Lower leg skin (tissue), 3 donors: ENCODE measurements at regions not wholly inside any gene's neighbourhood (a gene's known extent, or its start where the extent isn't known, plus 50 kb on each side); places are given as distances from the start of the nearest gene placed in this dataset.

Experiments
- POLR2A ChIP-seq, 2 donors: fragments of 450-650 bp; IDR thresholded peaks; one replicate each; pipeline ENCODE4 v1.6.1; 2016 to 2017; ENCODE audit warnings: antibody characterized with exemption in 2 of 2, mild to moderate bottlenecking in 1 of 2, moderate library complexity in 1 of 2
- TF ChIP-seq, protein P1 (sequence below), 3 donors: fragments of 450-650 bp; IDR thresholded peaks; one replicate each; pipeline ENCODE4 v1.5.1; 2016; ENCODE audit warnings: antibody characterized with exemption in 3 of 3, mild to moderate bottlenecking in 3 of 3, moderate library complexity in 2 of 3

DNA sequence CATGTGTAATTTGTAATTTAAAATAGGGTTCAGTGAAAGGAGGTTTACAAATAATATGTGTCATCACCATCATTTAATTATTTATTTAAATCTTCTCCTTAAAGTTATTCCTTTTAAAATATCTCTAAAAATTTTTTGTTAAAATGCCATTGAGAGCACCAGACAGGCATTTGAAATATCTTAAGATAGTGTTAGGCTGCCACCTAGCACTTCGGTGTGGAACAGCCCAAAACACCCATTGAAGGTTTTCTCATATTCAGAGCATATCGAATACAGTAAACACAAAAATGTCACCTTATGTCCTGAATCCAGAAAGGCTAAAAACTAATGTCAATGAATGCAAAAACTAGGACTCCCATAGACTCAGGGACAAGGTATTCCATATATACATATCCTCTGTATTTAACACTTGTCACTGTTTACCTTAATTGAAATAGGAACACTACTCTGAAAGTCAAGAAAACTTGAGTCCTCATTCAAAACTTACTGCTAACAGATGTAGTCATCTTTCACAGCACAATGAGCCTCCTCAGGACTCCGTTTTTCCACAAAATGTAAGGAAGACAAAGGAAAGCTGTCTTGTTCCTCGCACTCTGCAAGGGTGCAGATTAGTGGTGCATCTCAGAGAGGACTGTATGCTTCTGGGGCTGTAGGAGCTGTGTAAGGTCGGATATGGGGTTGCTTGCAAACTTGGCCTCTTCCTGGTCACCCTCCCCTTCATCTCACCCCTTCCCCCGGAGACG is 329.5 kb downstream of the PAX3 start:
- TF ChIP-seq, protein P1, sequence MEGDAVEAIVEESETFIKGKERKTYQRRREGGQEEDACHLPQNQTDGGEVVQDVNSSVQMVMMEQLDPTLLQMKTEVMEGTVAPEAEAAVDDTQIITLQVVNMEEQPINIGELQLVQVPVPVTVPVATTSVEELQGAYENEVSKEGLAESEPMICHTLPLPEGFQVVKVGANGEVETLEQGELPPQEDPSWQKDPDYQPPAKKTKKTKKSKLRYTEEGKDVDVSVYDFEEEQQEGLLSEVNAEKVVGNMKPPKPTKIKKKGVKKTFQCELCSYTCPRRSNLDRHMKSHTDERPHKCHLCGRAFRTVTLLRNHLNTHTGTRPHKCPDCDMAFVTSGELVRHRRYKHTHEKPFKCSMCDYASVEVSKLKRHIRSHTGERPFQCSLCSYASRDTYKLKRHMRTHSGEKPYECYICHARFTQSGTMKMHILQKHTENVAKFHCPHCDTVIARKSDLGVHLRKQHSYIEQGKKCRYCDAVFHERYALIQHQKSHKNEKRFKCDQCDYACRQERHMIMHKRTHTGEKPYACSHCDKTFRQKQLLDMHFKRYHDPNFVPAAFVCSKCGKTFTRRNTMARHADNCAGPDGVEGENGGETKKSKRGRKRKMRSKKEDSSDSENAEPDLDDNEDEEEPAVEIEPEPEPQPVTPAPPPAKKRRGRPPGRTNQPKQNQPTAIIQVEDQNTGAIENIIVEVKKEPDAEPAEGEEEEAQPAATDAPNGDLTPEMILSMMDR (IDR thresholded peaks at IDR 0.05), result no peak
- no peak for TF ChIP-seq POLR2A (IDR thresholded peaks at IDR 0.05)
